ENCODE measurements at regions not wholly inside any gene's neighbourhood (a gene's known extent, or its start where the extent isn't known, plus 50 kb on each side); places are given as distances from the start of the nearest gene placed in this dataset.

DNA sequence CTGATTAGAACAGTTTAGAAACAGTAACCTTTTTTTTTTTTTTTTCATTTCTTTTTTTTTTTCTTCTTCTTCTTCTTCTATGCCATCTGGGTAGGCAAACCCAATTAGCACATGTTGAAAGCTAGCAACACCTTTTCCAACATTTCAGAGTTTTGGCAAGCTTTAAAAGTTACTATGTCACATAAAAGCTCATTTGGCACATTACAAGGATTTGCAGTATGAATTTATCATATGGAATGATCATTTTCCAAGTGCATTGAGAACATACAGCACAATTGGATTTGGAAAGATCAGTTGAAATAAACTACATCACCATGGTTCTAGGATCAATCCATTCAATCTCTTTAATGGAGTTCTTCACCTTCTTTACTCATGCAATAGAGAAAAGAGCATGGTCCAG, 847.0 kb downstream of the LRRTM4 start:
- Histone ChIP-seq H3K9ac (ENCODE audit: extremely low read depth, low read length, poor library complexity, severe bottlenecking) (no peak overlapping the region), H3K36me3 (ENCODE audit: control insufficient read depth, insufficient read depth, low read length) (no peaks in the 10 kb centered on the region)
- H3K9me3 Mint-ChIP-seq = no peaks in the 10 kb centered on the region

DNA sequence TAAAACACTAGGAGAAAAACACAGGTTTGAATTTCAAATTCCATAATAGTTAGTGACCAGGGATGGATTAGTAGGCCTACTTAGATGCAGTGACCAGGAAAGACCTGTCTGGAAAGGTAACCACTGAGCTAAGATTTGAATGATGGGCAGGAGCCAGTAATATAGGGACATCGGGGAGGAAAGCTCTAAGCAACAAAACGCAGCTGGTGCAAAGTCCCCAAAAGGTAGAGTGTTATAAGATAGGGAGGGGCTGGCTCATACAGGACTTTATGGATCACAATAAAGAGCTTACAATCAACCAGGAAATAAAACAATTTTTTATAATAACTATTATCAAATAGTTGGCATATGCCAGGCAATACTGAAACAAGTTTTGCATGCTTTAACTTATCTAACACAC, 849.4 kb downstream of the LRRTM4 start:
- TF ChIP-seq, protein P1, sequence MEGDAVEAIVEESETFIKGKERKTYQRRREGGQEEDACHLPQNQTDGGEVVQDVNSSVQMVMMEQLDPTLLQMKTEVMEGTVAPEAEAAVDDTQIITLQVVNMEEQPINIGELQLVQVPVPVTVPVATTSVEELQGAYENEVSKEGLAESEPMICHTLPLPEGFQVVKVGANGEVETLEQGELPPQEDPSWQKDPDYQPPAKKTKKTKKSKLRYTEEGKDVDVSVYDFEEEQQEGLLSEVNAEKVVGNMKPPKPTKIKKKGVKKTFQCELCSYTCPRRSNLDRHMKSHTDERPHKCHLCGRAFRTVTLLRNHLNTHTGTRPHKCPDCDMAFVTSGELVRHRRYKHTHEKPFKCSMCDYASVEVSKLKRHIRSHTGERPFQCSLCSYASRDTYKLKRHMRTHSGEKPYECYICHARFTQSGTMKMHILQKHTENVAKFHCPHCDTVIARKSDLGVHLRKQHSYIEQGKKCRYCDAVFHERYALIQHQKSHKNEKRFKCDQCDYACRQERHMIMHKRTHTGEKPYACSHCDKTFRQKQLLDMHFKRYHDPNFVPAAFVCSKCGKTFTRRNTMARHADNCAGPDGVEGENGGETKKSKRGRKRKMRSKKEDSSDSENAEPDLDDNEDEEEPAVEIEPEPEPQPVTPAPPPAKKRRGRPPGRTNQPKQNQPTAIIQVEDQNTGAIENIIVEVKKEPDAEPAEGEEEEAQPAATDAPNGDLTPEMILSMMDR (conservative IDR thresholded peaks at IDR 0.05) = no peak
- H3K27ac Mint-ChIP-seq = no peak overlapping the region
- no peak overlapping the region for H3K9ac ChIP-seq (ENCODE audit: extremely low read depth, low read length, poor library complexity, severe bottlenecking)
- no peak for DNase-seq
- H3K9me3 Mint-ChIP-seq = no peaks in the 10 kb centered on the region
- no peak overlapping the region for H3K4me3 ChIP-seq (ENCODE audit: low read length)
- no peaks in the 10 kb centered on the region for H3K27me3 ChIP-seq (ENCODE audit: control insufficient read depth, insufficient read depth, low read length, poor library complexity, severe bottlenecking)
- peaks cover 4% of the 10 kb centered on the region for H3K4me1 Mint-ChIP-seq
- H3K36me3 Mint-ChIP-seq (ENCODE audit: low read depth) = no peaks in the 10 kb centered on the region
- no peaks in the 10 kb centered on the region for H3K36me3 ChIP-seq (ENCODE audit: control insufficient read depth, insufficient read depth, low read length)
- H3K27me3 Mint-ChIP-seq (ENCODE audit: insufficient read depth) = no peaks in the 10 kb centered on the region
- no peak overlapping the region for H3K4me3 Mint-ChIP-seq
- WGBS, 2 experiments (ENCODE audit: insufficient coverage in 1 of 2, insufficient read length in 1 of 2) = 92% methylated on average over 2 of the region's 2 CpGs; no CpG with 5 or more reads in 1 of the 2 experiments
- H3K9me3 ChIP-seq (ENCODE audit: control insufficient read depth, low read length) = no peaks in the 10 kb centered on the region
- no peak overlapping the region for H3K27ac ChIP-seq (ENCODE audit: low read depth, low read length)
- H3K4me1 ChIP-seq (ENCODE audit: control insufficient read depth, insufficient read depth, low read length) = no peaks in the 10 kb centered on the region

More for the DNA sequence above, 847.0 kb downstream of the LRRTM4 start:
- Histone ChIP-seq H3K9me3 (ENCODE audit: control insufficient read depth, low read length) (no peaks in the 10 kb centered on the region), H3K27ac (ENCODE audit: low read depth, low read length) (no peak overlapping the region), H3K4me1 (ENCODE audit: control insufficient read depth, insufficient read depth, low read length) (no peaks in the 10 kb centered on the region), H3K4me3 (ENCODE audit: low read length) (no peak overlapping the region), H3K27me3 (ENCODE audit: control insufficient read depth, insufficient read depth, low read length, poor library complexity, severe bottlenecking) (no peaks in the 10 kb centered on the region)
- Mint-ChIP-seq H3K27me3 (ENCODE audit: insufficient read depth) (no peaks in the 10 kb centered on the region), H3K4me1 (peaks cover 13% of the 10 kb centered on the region), H3K27ac (no peak overlapping the region), H3K4me3 (no peak overlapping the region), H3K36me3 (ENCODE audit: low read depth) (no peaks in the 10 kb centered on the region)
- no peak for DNase-seq
- TF ChIP-seq, protein P1 (conservative IDR thresholded peaks at IDR 0.05) = no peak

DNA sequence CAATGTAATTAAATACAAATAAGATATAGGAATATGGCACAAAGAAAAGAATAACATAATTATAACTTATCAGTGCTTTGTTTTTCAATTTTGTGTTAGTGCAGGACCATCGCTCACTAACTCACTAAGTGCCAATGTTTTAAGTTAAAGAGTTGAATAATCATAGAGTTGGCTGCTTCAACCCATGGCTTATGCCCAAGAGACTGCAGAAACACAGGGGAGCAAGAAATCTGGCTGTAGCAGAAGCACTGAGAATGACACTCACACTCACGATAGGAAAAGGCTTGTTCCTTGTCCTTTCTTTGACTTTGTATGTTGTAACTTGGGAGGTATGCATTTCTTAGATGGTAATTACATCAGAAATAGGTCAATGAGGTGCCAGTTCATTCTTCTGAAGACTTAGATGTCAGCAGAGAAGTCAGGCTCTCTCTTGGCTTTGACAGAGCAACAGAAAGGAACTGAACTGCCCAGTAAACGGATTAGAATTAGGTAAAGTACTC, 852.2 kb downstream of the LRRTM4 start:
- peaks cover 4% of the 10 kb centered on the region for H3K4me1 Mint-ChIP-seq
- no peak overlapping the region for H3K27ac Mint-ChIP-seq
- Histone ChIP-seq H3K27ac (ENCODE audit: low read depth, low read length) (no peak overlapping the region), H3K27me3 (ENCODE audit: control insufficient read depth, insufficient read depth, low read length, poor library complexity, severe bottlenecking) (no peaks in the 10 kb centered on the region), H3K4me3 (ENCODE audit: low read length) (no peak overlapping the region), H3K36me3 (ENCODE audit: control insufficient read depth, insufficient read depth, low read length) (no peaks in the 10 kb centered on the region), H3K9ac (ENCODE audit: extremely low read depth, low read length, poor library complexity, severe bottlenecking) (no peak overlapping the region), H3K9me3 (ENCODE audit: control insufficient read depth, low read length) (no peaks in the 10 kb centered on the region), H3K4me1 (ENCODE audit: control insufficient read depth, insufficient read depth, low read length) (no peaks in the 10 kb centered on the region)
- no peaks in the 10 kb centered on the region for H3K27me3 Mint-ChIP-seq (ENCODE audit: insufficient read depth)
- TF ChIP-seq, protein P1 (conservative IDR thresholded peaks at IDR 0.05) = no peak
- no peaks in the 10 kb centered on the region for H3K36me3 Mint-ChIP-seq (ENCODE audit: low read depth)
- H3K4me3 Mint-ChIP-seq = no peak overlapping the region
- no peak for DNase-seq
- 81 to 91% methylated on average over 3 of the region's 3 CpGs for WGBS, 2 experiments (ENCODE audit: insufficient coverage in 1 of 2, insufficient read length in 1 of 2)
- H3K9me3 Mint-ChIP-seq = no peaks in the 10 kb centered on the region
